Loucy (cell line): ENCODE measurements at regions not wholly inside any gene's neighbourhood (a gene's known extent, or its start where the extent isn't known, plus 50 kb on each side); places are given as distances from the start of the nearest gene placed in this dataset.

ENCODE experiments used
- H2AFZ ChIP-seq: fragments of 200-600 bp; sonication (generic); 2 replicates; pipeline ENCODE4 v1.6.0; 2016; ENCODE audit warnings: antibody characterized with exemption, mild to moderate bottlenecking, low read length, moderate library complexity
- H3F3A ChIP-seq: fragments of 200-600 bp; 2 replicates; pipeline ENCODE4 v1.6.0; 2016; ENCODE audit warnings: antibody characterized with exemption, low read depth, mild to moderate bottlenecking
- H3K27me3 ChIP-seq: fragments of 200-600 bp; sonication (generic); 2 replicates; pipeline ENCODE4 v1.6.1; 2014; ENCODE audit warnings: low read length, mild to moderate bottlenecking; ENCODE audit not compliant: insufficient read depth, poor library complexity, severe bottlenecking
- H3K36me3 ChIP-seq: fragments of 200-600 bp; sonication (generic); 2 replicates; pipeline ENCODE4 v1.6.1; 2016; ENCODE audit warnings: low read length; ENCODE audit not compliant: insufficient read depth
- H3K4me1 ChIP-seq: fragments of 200-600 bp; sonication (generic); 2 replicates; pipeline ENCODE4 v1.5.1; 2014; ENCODE audit warnings: low read length, mild to moderate bottlenecking; ENCODE audit not compliant: insufficient read depth, poor library complexity, severe bottlenecking
- H3K4me2 ChIP-seq: fragments of 200-600 bp; sonication (generic); 2 replicates; pipeline ENCODE4 v1.6.0; 2014; ENCODE audit warnings: antibody characterized with exemption, low read length, low read depth, mild to moderate bottlenecking; ENCODE audit not compliant: poor library complexity, severe bottlenecking
- H3K4me3 ChIP-seq: fragments of 200-600 bp; sonication (generic); 2 replicates; pipeline ENCODE4 v1.5.1; 2014; ENCODE audit warnings: low read length, mild to moderate bottlenecking, mixed read lengths; ENCODE audit not compliant: poor library complexity, severe bottlenecking
- H3K79me2 ChIP-seq: fragments of 200-600 bp; sonication (generic); 2 replicates; pipeline ENCODE4 v1.6.1; 2014; ENCODE audit warnings: low read length; ENCODE audit not compliant: insufficient read depth
- H3K9ac ChIP-seq: fragments of 200-600 bp; sonication (generic); 2 replicates; pipeline ENCODE4 v1.6.0; 2014; ENCODE audit warnings: mild to moderate bottlenecking, low read depth, low read length, moderate library complexity; ENCODE audit not compliant: poor library complexity, severe bottlenecking
- H3K9me2 ChIP-seq: fragments of 200-600 bp; sonication (generic); replicated peaks from 2 replicates; pipeline ENCODE4 v1.6.1; 2016; ENCODE audit warnings: low read depth, low read length, mixed read lengths
- H3K9me3 ChIP-seq: fragments of 200-600 bp; sonication (generic); 2 replicates; pipeline ENCODE4 v1.6.1; 2014; ENCODE audit warnings: mild to moderate bottlenecking, antibody characterized with exemption, low read length, low read depth; ENCODE audit not compliant: insufficient read depth
- H4K20me1 ChIP-seq: fragments of 200-600 bp; sonication (generic); 2 replicates; pipeline ENCODE4 v1.6.0; 2014; ENCODE audit warnings: antibody characterized with exemption, low read length, mild to moderate bottlenecking; ENCODE audit not compliant: insufficient read depth, poor library complexity, severe bottlenecking
- CTCF ChIP-seq: fragments of 200-600 bp; sonication (generic); conservative IDR thresholded peaks from 2 replicates; pipeline ENCODE4 v1.5.1; 2014; ENCODE audit warnings: mild to moderate bottlenecking, antibody characterized with exemption, low read length
- EZH2phosphoT487 ChIP-seq: fragments of 200-600 bp; IDR thresholded peaks from 2 replicates; pipeline ENCODE4 v1.6.1; 2018; ENCODE audit warnings: antibody characterized with exemption, mild to moderate bottlenecking, moderate library complexity, borderline replicate concordance

GRCh38 chr4:126906466-126906865 lies 726.3 kb upstream of the INTU start:
- Histone ChIP-seq H3K36me3 (no peaks in the 10 kb centered on the region), H3K4me1 (no peaks in the 10 kb centered on the region), H3K4me2 (no peak overlapping the region), H3K4me3 (no peak overlapping the region), H3K79me2 (no peaks in the 10 kb centered on the region), H4K20me1 (no peaks in the 10 kb centered on the region), H3K9me3 (no peaks in the 10 kb centered on the region), H3F3A (no peaks in the 10 kb centered on the region), H3K9ac (no peak overlapping the region), H3K27me3 (no peaks in the 10 kb centered on the region), H3K9me2 (no peaks in the 10 kb centered on the region), H2AFZ (no peak overlapping the region)
- TF ChIP-seq CTCF (no peak), EZH2phosphoT487 (no peak)

- H2AFZ ChIP-seq = no peak overlapping the region
- no peak overlapping the region for H3K4me2 ChIP-seq
- H3F3A ChIP-seq = no peaks in the 10 kb centered on the region
- no peaks in the 10 kb centered on the region for H3K27me3 ChIP-seq
- H4K20me1 ChIP-seq = no peaks in the 10 kb centered on the region
- H3K36me3 ChIP-seq = no peaks in the 10 kb centered on the region
- H3K9me2 ChIP-seq = no peaks in the 10 kb centered on the region
- H3K9me3 ChIP-seq = no peaks in the 10 kb centered on the region
- no peak overlapping the region for H3K4me3 ChIP-seq
- no peak overlapping the region for H3K9ac ChIP-seq
- no peaks in the 10 kb centered on the region for H3K79me2 ChIP-seq
- TF ChIP-seq CTCF (no peak), EZH2phosphoT487 (no peak)
- H3K4me1 ChIP-seq = no peaks in the 10 kb centered on the region
Measured at GRCh38 chr4:126907389-126907788, 725.4 kb upstream of the INTU start.

- Histone ChIP-seq H3K4me3 (no peak overlapping the region), H3K9me2 (no peaks in the 10 kb centered on the region), H3K27me3 (no peaks in the 10 kb centered on the region), H3K9me3 (no peaks in the 10 kb centered on the region), H3K36me3 (no peaks in the 10 kb centered on the region), H3K4me1 (no peaks in the 10 kb centered on the region), H3K79me2 (no peaks in the 10 kb centered on the region), H3K4me2 (no peak overlapping the region), H3K9ac (no peak overlapping the region), H2AFZ (no peak overlapping the region), H3F3A (no peaks in the 10 kb centered on the region), H4K20me1 (no peaks in the 10 kb centered on the region)
- TF ChIP-seq CTCF = no peak
- TF ChIP-seq EZH2phosphoT487 = no peak
Measured at GRCh38 chr4:126916049-126916625, 716.6 kb upstream of the INTU start.
